ENCODE measurements at regions not wholly inside any gene's neighbourhood (a gene's known extent, or its start where the extent isn't known, plus 50 kb on each side); places are given as distances from the start of the nearest gene placed in this dataset.

- 80 to 83% methylated on average over 9 of the region's 9 CpGs for WGBS, 2 donors
- Histone ChIP-seq H3K27me3 (no peaks in the 10 kb centered on the region), H3K9me3 (no peaks in the 10 kb centered on the region), H3K27ac (no peak overlapping the region), H3K36me3 (no peaks in the 10 kb centered on the region), H3K4me3 (no peak overlapping the region), H3K4me1 (no peaks in the 10 kb centered on the region)
- intact Hi-C loops (cut with DNase I): no loop called here
- TF ChIP-seq CTCF (IDR thresholded peaks at IDR 0.05): no peak
- ATAC-seq (no peak), DNase-seq (no peak)
These were observed 97.9 kb upstream of the ADAMTS3 start for GRCh38 chr4:72666910-72667309.

GRCh38 chr4:72665171-72665968, 96.3 kb upstream of the ADAMTS3 start:
- no peak for DNase-seq
- H3K4me3 ChIP-seq: no peak overlapping the region
- no peaks in the 10 kb centered on the region for H3K9me3 ChIP-seq
- intact Hi-C loops (cut with DNase I): no loop called here
- ATAC-seq: no peak
- no peak overlapping the region for H3K27ac ChIP-seq
- no peaks in the 10 kb centered on the region for H3K36me3 ChIP-seq
- WGBS, 2 donors: 62 to 70% methylated on average over 3 of the region's 3 CpGs
- no peak for TF ChIP-seq CTCF (IDR thresholded peaks at IDR 0.05)
- H3K27me3 ChIP-seq: no peaks in the 10 kb centered on the region
- no peaks in the 10 kb centered on the region for H3K4me1 ChIP-seq

GRCh38 chr4:72663828-72664227, 94.8 kb upstream of the ADAMTS3 start:
- WGBS, 2 donors: 62 to 70% methylated on average over 4 of the region's 4 CpGs
- TF ChIP-seq CTCF (IDR thresholded peaks at IDR 0.05): no peak
- intact Hi-C loops (cut with DNase I): no loop called here

GRCh38 chr4:72661830-72662229, 92.8 kb upstream of the ADAMTS3 start:
- TF ChIP-seq CTCF (IDR thresholded peaks at IDR 0.05): no peak
- Histone ChIP-seq H3K4me1 (no peaks in the 10 kb centered on the region), H3K4me3 (no peak overlapping the region), H3K27ac (no peak overlapping the region), H3K36me3 (no peaks in the 10 kb centered on the region), H3K9me3 (peaks cover 0 to under 1% (median 0%) of the 10 kb centered on the region in 11 donors), H3K27me3 (no peaks in the 10 kb centered on the region)
- 64 to 66% methylated on average over 1 of the region's 1 CpG for WGBS, 2 donors
- ATAC-seq (no peak), DNase-seq (no peak)
- intact Hi-C loops (cut with DNase I): no loop called here

More at GRCh38 chr4:72663828-72664227, 94.8 kb upstream of the ADAMTS3 start:
- Histone ChIP-seq H3K36me3 (no peaks in the 10 kb centered on the region), H3K4me1 (no peaks in the 10 kb centered on the region), H3K27me3 (no peaks in the 10 kb centered on the region), H3K4me3 (no peak overlapping the region), H3K9me3 (no peaks in the 10 kb centered on the region), H3K27ac (no peak overlapping the region)
- no peak for ATAC-seq
- no peak for DNase-seq
